H1 (cell line): ENCODE measurements at regions not wholly inside any gene's neighbourhood (a gene's known extent, or its start where the extent isn't known, plus 50 kb on each side); places are given as distances from the start of the nearest gene placed in this dataset.

ENCODE experiments used
- POLR2A ChIP-seq, 2 experiments: IDR thresholded peaks; 1 replicate in 1 of 2; 2 replicates in 1 of 2; pipeline ENCODE4 v1.6.1; 2011; ENCODE audit warnings: low read depth in 2 of 2, low read length in 2 of 2, mild to moderate bottlenecking in 2 of 2; ENCODE audit errors: control extremely low read depth in 1 of 2
- TAF1 ChIP-seq: IDR thresholded peaks from 2 replicates; pipeline ENCODE4 v1.6.1; 2011; ENCODE audit warnings: mild to moderate bottlenecking, low read depth, low read length
- TAF7 ChIP-seq: optimal IDR thresholded peaks from 2 replicates; pipeline ENCODE3; 2011; ENCODE audit warnings: low read depth, mild to moderate bottlenecking, inconsistent platforms, low read length, moderate library complexity, borderline replicate concordance
- TCF12 ChIP-seq: IDR thresholded peaks from 2 replicates; pipeline ENCODE4 v1.6.1; 2011; ENCODE audit warnings: low read depth, mild to moderate bottlenecking, low read length

GRCh38 chr4:152162331-152162697 is 373.6 kb downstream of the FBXW7 start (continued):
- no peak for TF ChIP-seq TAF7
- no peak for TF ChIP-seq POLR2A (IDR thresholded peaks at IDR 0.05; ENCODE audit: control extremely low read depth in 1 of 2, low read depth in 2 of 2, low read length in 2 of 2)
- TF ChIP-seq TAF1 = no peak
- no peak for TF ChIP-seq TCF12
